Liver (tissue), 8 donors: ENCODE measurements at regions not wholly inside any gene's neighbourhood (a gene's known extent, or its start where the extent isn't known, plus 50 kb on each side); places are given as distances from the start of the nearest gene placed in this dataset.

Source experiments
- DNase-seq: peaks from one replicate; pipeline ENCODE4 v3.0.0-alpha.2; 2017; ENCODE audit warnings: low spot score
- H3K27ac ChIP-seq, 2 donors: one replicate each; pipeline ENCODE4 v1.7.0; 2013; ENCODE audit warnings: inconsistent platforms in 2 of 2, low read length in 2 of 2, control low read depth in 1 of 2, low read depth in 1 of 2, mild to moderate bottlenecking in 1 of 2
- H3K27me3 ChIP-seq, 4 donors: one replicate each; pipeline versions ENCODE4 v1.6.1 to v1.7.0; 2013; ENCODE audit warnings: low read length in 3 of 4, inconsistent platforms in 1 of 4, mild to moderate bottlenecking in 1 of 4, moderate library complexity in 1 of 4; ENCODE audit not compliant: control insufficient read depth in 4 of 4, insufficient read depth in 4 of 4
- H3K36me3 ChIP-seq, 4 donors: one replicate each; pipeline versions ENCODE4 v1.6.1 to v1.7.0; 2013; ENCODE audit warnings: low read length in 3 of 4, mild to moderate bottlenecking in 3 of 4, low read depth in 1 of 4, moderate library complexity in 1 of 4; ENCODE audit not compliant: control insufficient read depth in 4 of 4, insufficient read depth in 3 of 4
- H3K4me1 ChIP-seq, 4 donors: one replicate each; pipeline versions ENCODE4 v1.6.1 to v1.7.0; 2013; ENCODE audit warnings: low read length in 3 of 4, mild to moderate bottlenecking in 3 of 4, moderate library complexity in 1 of 4; ENCODE audit not compliant: control insufficient read depth in 4 of 4, insufficient read depth in 4 of 4
- H3K4me3 ChIP-seq, 3 donors: one replicate each; pipeline versions ENCODE4 v1.6.1 to v1.7.0; 2013; ENCODE audit warnings: low read length in 3 of 3, control low read depth in 1 of 3, low read depth in 1 of 3, mild to moderate bottlenecking in 1 of 3
- H3K9ac ChIP-seq, 2 donors: one replicate each; pipeline ENCODE4 v1.7.0; 2013; ENCODE audit warnings: low read length in 2 of 2, mild to moderate bottlenecking in 2 of 2, moderate library complexity in 2 of 2, control low read depth in 1 of 2, low read depth in 1 of 2
- H3K9me3 ChIP-seq, 4 donors: one replicate each; pipeline versions ENCODE4 v1.6.1 to v1.7.0; 2013; ENCODE audit warnings: low read length in 3 of 4; ENCODE audit not compliant: control insufficient read depth in 4 of 4
- FOXA1 ChIP-seq: IDR thresholded peaks from 2 replicates; pipeline ENCODE4 v1.6.1; 2016; ENCODE audit warnings: antibody characterized with exemption
- FOXA2 ChIP-seq: IDR thresholded peaks from 2 replicates; pipeline ENCODE4 v1.6.1; 2016; ENCODE audit warnings: antibody characterized with exemption
- GABPA ChIP-seq, 2 donors: IDR thresholded peaks in 1 of 2; conservative IDR thresholded peaks in 1 of 2; 2 replicates each; pipeline ENCODE4 v1.6.1; 2016; ENCODE audit warnings: antibody characterized with exemption in 2 of 2, mild to moderate bottlenecking in 1 of 2, moderate library complexity in 1 of 2
- HNF4A ChIP-seq, 2 donors: conservative IDR thresholded peaks; 2 replicates each; pipeline ENCODE4 v1.6.1; 2016; ENCODE audit warnings: antibody characterized with exemption in 2 of 2, mild to moderate bottlenecking in 2 of 2
- HNF4G ChIP-seq: IDR thresholded peaks from 2 replicates; pipeline ENCODE4 v1.6.1; 2016; ENCODE audit warnings: antibody characterized with exemption
- JUND ChIP-seq, 2 donors: IDR thresholded peaks; 2 replicates each; pipeline ENCODE4 v1.6.1; 2016; ENCODE audit warnings: antibody characterized with exemption in 2 of 2
- RAD21 ChIP-seq, 2 donors: IDR thresholded peaks; 2 replicates each; pipeline ENCODE4 v1.6.1; 2016; ENCODE audit warnings: antibody characterized with exemption in 2 of 2, mild to moderate bottlenecking in 2 of 2
- RXRA ChIP-seq, 2 donors: IDR thresholded peaks; 2 replicates each; pipeline ENCODE4 v1.6.1; 2017 to 2018; ENCODE audit warnings: antibody characterized with exemption in 2 of 2, mild to moderate bottlenecking in 1 of 2
- SP1 ChIP-seq: IDR thresholded peaks from 2 replicates; pipeline ENCODE4 v1.6.1; 2018; ENCODE audit warnings: antibody characterized with exemption, mild to moderate bottlenecking
- TAF1 ChIP-seq: conservative IDR thresholded peaks from 2 replicates; pipeline ENCODE4 v1.6.1; 2016; ENCODE audit warnings: antibody characterized with exemption, mild to moderate bottlenecking
- YY1 ChIP-seq: IDR thresholded peaks from 2 replicates; pipeline ENCODE4 v1.6.1; 2016; ENCODE audit warnings: antibody characterized with exemption, mild to moderate bottlenecking
- WGBS: extraction: QIAGEN DNeasy Blood & Tissue Kit; methylation state at CpG from one replicate; pipeline ENCODE4 v1.1.7; 2013; 5-methylcytosine and 5-hydroxymethylcytosine counted together
- TF ChIP-seq, protein P1 (sequence below): IDR thresholded peaks from 2 replicates; pipeline ENCODE4 v1.6.1; 2016; ENCODE audit warnings: antibody characterized with exemption, mild to moderate bottlenecking
- TF ChIP-seq, protein P2 (sequence below): fragments of 150-350 bp; IDR thresholded peaks from 2 replicates; pipeline ENCODE4 v1.5.1; 2017; ENCODE audit warnings: improper control_type of control experiment, low read depth, low read length; ENCODE audit not compliant: missing input control
- TF ChIP-seq, protein P3 (sequence below): IDR thresholded peaks from 2 replicates; pipeline ENCODE4 v1.6.1; 2016; ENCODE audit warnings: antibody characterized with exemption
- TF ChIP-seq, protein P4 (sequence below): IDR thresholded peaks from 2 replicates; pipeline ENCODE4 v1.6.1; 2016; ENCODE audit warnings: antibody characterized with exemption
- donor health status: healthy.
- donor health status: healthy.
- donor health status: healthy.
- donor health status: healthy.
- donor health status: healthy.

DNA sequence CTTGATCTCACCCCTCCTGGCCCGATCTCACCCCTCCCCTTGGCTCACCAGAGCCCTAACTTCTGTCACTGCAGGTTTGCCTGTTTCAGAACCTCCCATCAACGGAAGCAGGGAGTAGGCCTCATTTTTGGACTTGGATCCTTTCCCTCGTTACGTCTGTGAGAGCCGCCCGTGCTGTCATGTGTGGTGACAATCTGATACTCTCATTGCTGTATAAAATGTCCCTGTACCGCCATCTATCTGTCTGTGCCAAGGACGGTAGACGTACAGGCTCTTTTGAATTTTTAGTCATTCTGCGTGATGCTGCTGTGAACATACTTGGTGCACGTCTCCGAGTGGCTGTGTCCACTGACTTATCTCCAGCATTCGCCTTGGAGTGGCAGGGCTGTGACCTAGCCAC lies 1163.1 kb downstream of the BRD1 start (continued):
- TF ChIP-seq TAF1 = no peak
- no peak for TF ChIP-seq RXRA (IDR thresholded peaks at IDR 0.05)
- TF ChIP-seq FOXA2 = no peak

DNA sequence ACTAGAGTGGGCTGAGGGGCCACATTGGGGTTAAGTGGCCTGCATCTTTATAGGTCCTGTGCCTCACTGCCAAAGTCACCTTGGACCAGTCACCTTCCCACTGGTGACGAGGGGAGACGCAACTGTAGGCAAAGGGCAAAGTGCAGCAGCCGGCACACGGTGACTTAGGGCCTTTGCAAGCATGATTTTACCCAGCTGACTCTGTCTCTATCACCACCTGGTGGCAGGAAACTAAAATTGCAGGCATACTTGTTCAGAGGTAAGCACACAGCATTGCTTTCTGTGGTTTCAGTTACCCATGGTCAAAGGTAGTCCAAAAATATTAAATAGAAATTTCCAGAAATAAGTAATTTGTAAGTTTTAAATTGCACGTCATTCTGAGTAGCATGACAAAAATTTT lies 1164.4 kb downstream of the BRD1 start:
- WGBS = 60% methylated on average over 5 of the region's 5 CpGs
- Histone ChIP-seq H3K9ac (no peak overlapping the region), H3K27ac (no peak overlapping the region), H3K4me3 (no peak overlapping the region), H3K36me3 (no peaks in the 10 kb centered on the region), H3K4me1 (no peaks in the 10 kb centered on the region), H3K9me3 (peaks cover 0 to 7% (median 4%) of the 10 kb centered on the region in 4 donors), H3K27me3 (no peaks in the 10 kb centered on the region)
- TF ChIP-seq FOXA1 (no peak), HNF4A (conservative IDR thresholded peaks at IDR 0.05) (no peak), RAD21 (IDR thresholded peaks at IDR 0.05) (no peak), GABPA (IDR thresholded peaks at IDR 0.05 in 1 of 2, conservative IDR thresholded peaks at IDR 0.05 in 1 of 2) (no peak), HNF4G (no peak)
- TF ChIP-seq, protein P1, sequence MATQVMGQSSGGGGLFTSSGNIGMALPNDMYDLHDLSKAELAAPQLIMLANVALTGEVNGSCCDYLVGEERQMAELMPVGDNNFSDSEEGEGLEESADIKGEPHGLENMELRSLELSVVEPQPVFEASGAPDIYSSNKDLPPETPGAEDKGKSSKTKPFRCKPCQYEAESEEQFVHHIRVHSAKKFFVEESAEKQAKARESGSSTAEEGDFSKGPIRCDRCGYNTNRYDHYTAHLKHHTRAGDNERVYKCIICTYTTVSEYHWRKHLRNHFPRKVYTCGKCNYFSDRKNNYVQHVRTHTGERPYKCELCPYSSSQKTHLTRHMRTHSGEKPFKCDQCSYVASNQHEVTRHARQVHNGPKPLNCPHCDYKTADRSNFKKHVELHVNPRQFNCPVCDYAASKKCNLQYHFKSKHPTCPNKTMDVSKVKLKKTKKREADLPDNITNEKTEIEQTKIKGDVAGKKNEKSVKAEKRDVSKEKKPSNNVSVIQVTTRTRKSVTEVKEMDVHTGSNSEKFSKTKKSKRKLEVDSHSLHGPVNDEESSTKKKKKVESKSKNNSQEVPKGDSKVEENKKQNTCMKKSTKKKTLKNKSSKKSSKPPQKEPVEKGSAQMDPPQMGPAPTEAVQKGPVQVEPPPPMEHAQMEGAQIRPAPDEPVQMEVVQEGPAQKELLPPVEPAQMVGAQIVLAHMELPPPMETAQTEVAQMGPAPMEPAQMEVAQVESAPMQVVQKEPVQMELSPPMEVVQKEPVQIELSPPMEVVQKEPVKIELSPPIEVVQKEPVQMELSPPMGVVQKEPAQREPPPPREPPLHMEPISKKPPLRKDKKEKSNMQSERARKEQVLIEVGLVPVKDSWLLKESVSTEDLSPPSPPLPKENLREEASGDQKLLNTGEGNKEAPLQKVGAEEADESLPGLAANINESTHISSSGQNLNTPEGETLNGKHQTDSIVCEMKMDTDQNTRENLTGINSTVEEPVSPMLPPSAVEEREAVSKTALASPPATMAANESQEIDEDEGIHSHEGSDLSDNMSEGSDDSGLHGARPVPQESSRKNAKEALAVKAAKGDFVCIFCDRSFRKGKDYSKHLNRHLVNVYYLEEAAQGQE = no peak
- TF ChIP-seq, protein P2, sequence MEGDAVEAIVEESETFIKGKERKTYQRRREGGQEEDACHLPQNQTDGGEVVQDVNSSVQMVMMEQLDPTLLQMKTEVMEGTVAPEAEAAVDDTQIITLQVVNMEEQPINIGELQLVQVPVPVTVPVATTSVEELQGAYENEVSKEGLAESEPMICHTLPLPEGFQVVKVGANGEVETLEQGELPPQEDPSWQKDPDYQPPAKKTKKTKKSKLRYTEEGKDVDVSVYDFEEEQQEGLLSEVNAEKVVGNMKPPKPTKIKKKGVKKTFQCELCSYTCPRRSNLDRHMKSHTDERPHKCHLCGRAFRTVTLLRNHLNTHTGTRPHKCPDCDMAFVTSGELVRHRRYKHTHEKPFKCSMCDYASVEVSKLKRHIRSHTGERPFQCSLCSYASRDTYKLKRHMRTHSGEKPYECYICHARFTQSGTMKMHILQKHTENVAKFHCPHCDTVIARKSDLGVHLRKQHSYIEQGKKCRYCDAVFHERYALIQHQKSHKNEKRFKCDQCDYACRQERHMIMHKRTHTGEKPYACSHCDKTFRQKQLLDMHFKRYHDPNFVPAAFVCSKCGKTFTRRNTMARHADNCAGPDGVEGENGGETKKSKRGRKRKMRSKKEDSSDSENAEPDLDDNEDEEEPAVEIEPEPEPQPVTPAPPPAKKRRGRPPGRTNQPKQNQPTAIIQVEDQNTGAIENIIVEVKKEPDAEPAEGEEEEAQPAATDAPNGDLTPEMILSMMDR = peak; percentile 16
- TF ChIP-seq, protein P3, sequence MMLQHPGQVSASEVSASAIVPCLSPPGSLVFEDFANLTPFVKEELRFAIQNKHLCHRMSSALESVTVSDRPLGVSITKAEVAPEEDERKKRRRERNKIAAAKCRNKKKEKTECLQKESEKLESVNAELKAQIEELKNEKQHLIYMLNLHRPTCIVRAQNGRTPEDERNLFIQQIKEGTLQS = no peak
- no peak for DNase-seq

DNA sequence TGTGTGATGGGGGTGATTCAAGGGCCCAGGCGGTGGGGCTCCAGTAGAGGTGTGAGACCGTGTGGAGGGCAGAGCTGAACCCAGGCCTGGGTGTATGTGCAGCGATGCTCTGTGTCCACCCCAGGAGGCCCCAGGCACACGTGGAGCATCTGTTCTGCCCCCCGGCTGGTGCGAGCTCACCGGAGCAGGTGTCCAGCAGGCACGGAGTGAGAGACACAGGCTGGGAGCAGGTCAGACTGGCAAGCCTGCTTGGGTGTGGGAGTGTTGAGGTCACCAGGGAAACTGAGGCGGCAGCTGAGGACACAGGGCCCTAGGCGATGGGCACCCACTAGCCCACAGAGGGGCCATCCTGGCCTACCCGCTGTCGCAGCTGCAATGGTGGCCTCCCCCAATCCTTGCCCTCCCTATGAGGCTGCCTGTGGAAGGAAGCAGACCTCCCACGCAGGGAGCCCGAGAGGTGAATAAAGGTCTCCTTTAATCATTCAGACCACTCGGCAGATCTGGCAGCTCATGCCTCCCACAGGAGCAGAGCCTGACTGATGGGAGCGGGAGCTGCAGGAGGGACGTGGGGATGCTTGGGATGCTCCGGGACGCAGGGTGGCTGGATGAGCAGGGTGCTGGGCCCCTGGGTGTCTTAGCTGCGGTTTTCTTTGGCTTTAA lies 1165.1 kb downstream of the BRD1 start:
- peaks cover 0 to 7% (median 4%) of the 10 kb centered on the region in 4 donors for H3K9me3 ChIP-seq
- WGBS = 90% methylated on average over 20 of the region's 20 CpGs
- H3K9ac ChIP-seq = no peak overlapping the region
- no peak overlapping the region for H3K27ac ChIP-seq
- no peaks in the 10 kb centered on the region for H3K36me3 ChIP-seq
- DNase-seq = no peak
- H3K27me3 ChIP-seq = no peaks in the 10 kb centered on the region
- no peak overlapping the region for H3K4me3 ChIP-seq
- no peaks in the 10 kb centered on the region for H3K4me1 ChIP-seq
- TF ChIP-seq FOXA1 (no peak), SP1 (no peak), TAF1 (no peak), JUND (IDR thresholded peaks at IDR 0.05) (no peak), RXRA (IDR thresholded peaks at IDR 0.05) (no peak), GABPA (IDR thresholded peaks at IDR 0.05 in 1 of 2, conservative IDR thresholded peaks at IDR 0.05 in 1 of 2) (no peak), YY1 (no peak)
- TF ChIP-seq, protein P1 = no peak
- TF ChIP-seq, protein P4, sequence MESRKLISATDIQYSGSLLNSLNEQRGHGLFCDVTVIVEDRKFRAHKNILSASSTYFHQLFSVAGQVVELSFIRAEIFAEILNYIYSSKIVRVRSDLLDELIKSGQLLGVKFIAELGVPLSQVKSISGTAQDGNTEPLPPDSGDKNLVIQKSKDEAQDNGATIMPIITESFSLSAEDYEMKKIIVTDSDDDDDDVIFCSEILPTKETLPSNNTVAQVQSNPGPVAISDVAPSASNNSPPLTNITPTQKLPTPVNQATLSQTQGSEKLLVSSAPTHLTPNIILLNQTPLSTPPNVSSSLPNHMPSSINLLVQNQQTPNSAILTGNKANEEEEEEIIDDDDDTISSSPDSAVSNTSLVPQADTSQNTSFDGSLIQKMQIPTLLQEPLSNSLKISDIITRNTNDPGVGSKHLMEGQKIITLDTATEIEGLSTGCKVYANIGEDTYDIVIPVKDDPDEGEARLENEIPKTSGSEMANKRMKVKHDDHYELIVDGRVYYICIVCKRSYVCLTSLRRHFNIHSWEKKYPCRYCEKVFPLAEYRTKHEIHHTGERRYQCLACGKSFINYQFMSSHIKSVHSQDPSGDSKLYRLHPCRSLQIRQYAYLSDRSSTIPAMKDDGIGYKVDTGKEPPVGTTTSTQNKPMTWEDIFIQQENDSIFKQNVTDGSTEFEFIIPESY = no peak
- TF ChIP-seq, protein P3 = no peak
- TF ChIP-seq, protein P2 = no peak
